Gastroesophageal sphincter (tissue), 4 donors: ENCODE measurements at regions not wholly inside any gene's neighbourhood (a gene's known extent, or its start where the extent isn't known, plus 50 kb on each side); places are given as distances from the start of the nearest gene placed in this dataset.

Experiments
- ATAC-seq: fragments of 150-250 bp; one replicate; pipeline ENCODE4 v1.9.1; 2016; ENCODE audit warnings: mild to moderate bottlenecking, moderate library complexity
- H3K27ac ChIP-seq, 4 donors: fragments of 200-600 bp; sonication (generic) in 3 of 4; 1 replicate in 3 of 4; 2 replicates in 1 of 4; pipeline ENCODE4 v1.5.1; 2016 to 2019
- H3K27me3 ChIP-seq: fragments of 200-600 bp; sonication (generic); one replicate; pipeline ENCODE4 v1.5.1; 2019
- H3K36me3 ChIP-seq, 2 donors: fragments of 200-600 bp; sonication (generic); one replicate each; pipeline ENCODE4 v1.5.1; 2019; ENCODE audit warnings: control low read depth in 1 of 2
- H3K4me1 ChIP-seq, 3 donors: fragments of 200-600 bp; sonication (generic); 1 replicate in 2 of 3; 2 replicates in 1 of 3; pipeline ENCODE4 v1.5.1; 2016 to 2019; ENCODE audit warnings: control low read depth in 2 of 3
- H3K4me3 ChIP-seq, 2 donors: fragments of 200-600 bp; sonication (generic); one replicate each; pipeline ENCODE4 v1.5.1; 2019; ENCODE audit warnings: mild to moderate bottlenecking in 1 of 2, moderate library complexity in 1 of 2
- H3K9me3 ChIP-seq, 3 donors: fragments of 200-600 bp; sonication (generic); one replicate each; pipeline ENCODE4 v1.5.1; 2017 to 2019; ENCODE audit warnings: control low read depth in 2 of 3
- CTCF ChIP-seq, 4 experiments: fragments of 200-600 bp in 2 of 4; fragments of 450-650 bp in 2 of 4; sonication (generic) in 1 of 4; IDR thresholded peaks; one replicate each; pipeline ENCODE4 v1.5.1; 2017 to 2019; ENCODE audit warnings: antibody characterized with exemption in 4 of 4, mild to moderate bottlenecking in 2 of 4, moderate library complexity in 2 of 4
- EP300 ChIP-seq: sonication (generic); formaldehyde crosslinking; IDR thresholded peaks from one replicate; pipeline ENCODE4 v1.6.1; 2017; ENCODE audit warnings: antibody characterized with exemption, mild to moderate bottlenecking
- POLR2A ChIP-seq, 2 donors: fragments of 450-650 bp; IDR thresholded peaks; one replicate each; pipeline ENCODE4 v1.6.1; 2017; ENCODE audit warnings: antibody characterized with exemption in 2 of 2, mild to moderate bottlenecking in 2 of 2, moderate library complexity in 1 of 2
- POLR2AphosphoS5 ChIP-seq: sonication (generic); formaldehyde crosslinking; IDR thresholded peaks from one replicate; pipeline ENCODE4 v1.6.1; 2017; ENCODE audit warnings: antibody characterized with exemption
- WGBS, 2 donors: methylation state at CpG; one replicate each; pipeline ENCODE4 v1.1.5; 2018; ENCODE audit warnings: low coverage in 1 of 2; 5-methylcytosine and 5-hydroxymethylcytosine counted together

GRCh38 chr20:41887500-41887899, 269.3 kb upstream of the CHD6 start:
- Histone ChIP-seq H3K4me3 (no peak overlapping the region), H3K4me1 (no peaks in the 10 kb centered on the region), H3K27me3 (peaks cover 29% of the 10 kb centered on the region), H3K36me3 (no peaks in the 10 kb centered on the region), H3K9me3 (no peaks in the 10 kb centered on the region), H3K27ac (no peak overlapping the region)
- no peak for ATAC-seq
- TF ChIP-seq EP300, result no peak
- no peak for TF ChIP-seq POLR2A (IDR thresholded peaks at IDR 0.05)
- no peak for TF ChIP-seq CTCF (IDR thresholded peaks at IDR 0.05)
- TF ChIP-seq POLR2AphosphoS5, result no peak
- WGBS, 2 donors, result 76 to 84% methylated on average over 5 to 7 of the region's 8 CpGs

- H3K4me3 ChIP-seq, result no peak overlapping the region
- H3K4me1 ChIP-seq, result no peaks in the 10 kb centered on the region
- H3K27ac ChIP-seq, result no peak overlapping the region
- no peaks in the 10 kb centered on the region for H3K36me3 ChIP-seq
- TF ChIP-seq POLR2AphosphoS5, result no peak
- no peak for TF ChIP-seq CTCF (IDR thresholded peaks at IDR 0.05)
- TF ChIP-seq EP300, result no peak
- no peak for TF ChIP-seq POLR2A (IDR thresholded peaks at IDR 0.05)
- no peaks in the 10 kb centered on the region for H3K9me3 ChIP-seq
- WGBS, 2 donors, result 73 to 81% methylated on average over 1 of the region's 1 CpG
- peaks cover 19% of the 10 kb centered on the region for H3K27me3 ChIP-seq
- no peak for ATAC-seq
These were observed 263.4 kb upstream of the CHD6 start for GRCh38 chr20:41881466-41882046.

GRCh38 chr20:41879123-41879522, 260.9 kb upstream of the CHD6 start:
- no peak overlapping the region for H3K4me3 ChIP-seq
- H3K36me3 ChIP-seq, result no peaks in the 10 kb centered on the region
- ATAC-seq, result no peak
- 21 to 32% methylated on average over 2 of the region's 2 CpGs for WGBS, 2 donors
- no peak overlapping the region for H3K27ac ChIP-seq
- no peaks in the 10 kb centered on the region for H3K4me1 ChIP-seq
- no peak for TF ChIP-seq EP300
- no peak for TF ChIP-seq CTCF (IDR thresholded peaks at IDR 0.05)
- no peak for TF ChIP-seq POLR2A (IDR thresholded peaks at IDR 0.05)
- TF ChIP-seq POLR2AphosphoS5, result no peak
- H3K9me3 ChIP-seq, result no peaks in the 10 kb centered on the region
- peaks cover 19% of the 10 kb centered on the region for H3K27me3 ChIP-seq

- 40 to 78% methylated on average over 4 of the region's 4 CpGs for WGBS, 2 donors
- Histone ChIP-seq H3K9me3 (no peaks in the 10 kb centered on the region), H3K27ac (no peak overlapping the region), H3K4me3 (no peak overlapping the region), H3K27me3 (peaks cover 16% of the 10 kb centered on the region), H3K36me3 (no peaks in the 10 kb centered on the region), H3K4me1 (no peaks in the 10 kb centered on the region)
- no peak for TF ChIP-seq POLR2A (IDR thresholded peaks at IDR 0.05)
- TF ChIP-seq POLR2AphosphoS5, result no peak
- no peak for TF ChIP-seq CTCF (IDR thresholded peaks at IDR 0.05)
- no peak for TF ChIP-seq EP300
- ATAC-seq, result no peak
These were observed 259.7 kb upstream of the CHD6 start for GRCh38 chr20:41877911-41878310.

GRCh38 chr20:41874658-41875057, 256.5 kb upstream of the CHD6 start:
- H3K27ac ChIP-seq, result no peak overlapping the region
- H3K4me3 ChIP-seq, result no peak overlapping the region
- no peak for TF ChIP-seq EP300
- TF ChIP-seq CTCF (IDR thresholded peaks at IDR 0.05), result no peak
- no peak for TF ChIP-seq POLR2AphosphoS5
- no peak for TF ChIP-seq POLR2A (IDR thresholded peaks at IDR 0.05)
- 59% methylated on average over 1 of the region's 1 CpG; no CpG with 5 or more reads in 1 of the 2 donors for WGBS, 2 donors
- H3K27me3 ChIP-seq, result peaks cover 5% of the 10 kb centered on the region
- ATAC-seq, result no peak
- H3K36me3 ChIP-seq, result no peaks in the 10 kb centered on the region
- no peaks in the 10 kb centered on the region for H3K4me1 ChIP-seq
- peaks cover 0 to 9% (median 0%) of the 10 kb centered on the region in 3 donors for H3K9me3 ChIP-seq
